Osteocyte (in vitro differentiated cells): ENCODE measurements at regions not wholly inside any gene's neighbourhood (a gene's known extent, or its start where the extent isn't known, plus 50 kb on each side); places are given as distances from the start of the nearest gene placed in this dataset.

ENCODE experiments used
- DNase-seq: peaks from one replicate; pipeline ENCODE4 v3.0.0; 2021; ENCODE audit warnings: mixed read lengths; ENCODE audit not compliant: unreplicated experiment; ENCODE audit errors: extremely low spot score
- H3K27ac Mint-ChIP-seq: one replicate; pipeline ENCODE4 v1.8.0; 2021; ENCODE audit warnings: mild to moderate bottlenecking, mixed read lengths; ENCODE audit not compliant: unreplicated experiment
- H3K27me3 Mint-ChIP-seq: one replicate; pipeline ENCODE4 v1.8.0; 2021; ENCODE audit warnings: mixed read lengths; ENCODE audit not compliant: unreplicated experiment
- H3K36me3 Mint-ChIP-seq: one replicate; pipeline ENCODE4 v1.8.0; 2021; ENCODE audit warnings: mixed read lengths; ENCODE audit not compliant: unreplicated experiment
- H3K4me1 Mint-ChIP-seq: one replicate; pipeline ENCODE4 v1.8.0; 2021; ENCODE audit warnings: mixed read lengths; ENCODE audit not compliant: unreplicated experiment
- H3K4me3 Mint-ChIP-seq: one replicate; pipeline ENCODE4 v1.8.0; 2021; ENCODE audit warnings: mild to moderate bottlenecking, moderate library complexity, mixed read lengths; ENCODE audit not compliant: unreplicated experiment
- H3K9me3 Mint-ChIP-seq: one replicate; pipeline ENCODE4 v1.8.0; 2021; ENCODE audit warnings: mixed read lengths; ENCODE audit not compliant: unreplicated experiment
- TF ChIP-seq, protein P1 (sequence below): fragments of 200-600 bp; sonication (generic); IDR thresholded peaks from 2 replicates; pipeline ENCODE4 v1.5.0; 2021; ENCODE audit warnings: antibody characterized with exemption, mild to moderate bottlenecking, moderate library complexity

- Mint-ChIP-seq H3K9me3 (peaks cover 22% of the 10 kb centered on the region), H3K27me3 (peaks cover 30% of the 10 kb centered on the region), H3K4me3 (no peak overlapping the region), H3K4me1 (no peaks in the 10 kb centered on the region), H3K36me3 (peaks cover 4% of the 10 kb centered on the region), H3K27ac (no peak overlapping the region)
- DNase-seq, result no peak
- TF ChIP-seq, protein P1, sequence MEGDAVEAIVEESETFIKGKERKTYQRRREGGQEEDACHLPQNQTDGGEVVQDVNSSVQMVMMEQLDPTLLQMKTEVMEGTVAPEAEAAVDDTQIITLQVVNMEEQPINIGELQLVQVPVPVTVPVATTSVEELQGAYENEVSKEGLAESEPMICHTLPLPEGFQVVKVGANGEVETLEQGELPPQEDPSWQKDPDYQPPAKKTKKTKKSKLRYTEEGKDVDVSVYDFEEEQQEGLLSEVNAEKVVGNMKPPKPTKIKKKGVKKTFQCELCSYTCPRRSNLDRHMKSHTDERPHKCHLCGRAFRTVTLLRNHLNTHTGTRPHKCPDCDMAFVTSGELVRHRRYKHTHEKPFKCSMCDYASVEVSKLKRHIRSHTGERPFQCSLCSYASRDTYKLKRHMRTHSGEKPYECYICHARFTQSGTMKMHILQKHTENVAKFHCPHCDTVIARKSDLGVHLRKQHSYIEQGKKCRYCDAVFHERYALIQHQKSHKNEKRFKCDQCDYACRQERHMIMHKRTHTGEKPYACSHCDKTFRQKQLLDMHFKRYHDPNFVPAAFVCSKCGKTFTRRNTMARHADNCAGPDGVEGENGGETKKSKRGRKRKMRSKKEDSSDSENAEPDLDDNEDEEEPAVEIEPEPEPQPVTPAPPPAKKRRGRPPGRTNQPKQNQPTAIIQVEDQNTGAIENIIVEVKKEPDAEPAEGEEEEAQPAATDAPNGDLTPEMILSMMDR, result no peak
Observed at GRCh38 chr4:126012691-126013290, 698.0 kb downstream of the FAT4 start.

GRCh38 chr4:126018274-126018673 is 703.5 kb downstream of the FAT4 start:
- peaks cover 4% of the 10 kb centered on the region for H3K36me3 Mint-ChIP-seq
- TF ChIP-seq, protein P1, result no peak
- H3K9me3 Mint-ChIP-seq, result peaks cover 8% of the 10 kb centered on the region
- no peak overlapping the region for H3K4me3 Mint-ChIP-seq
- peaks cover 33% of the 10 kb centered on the region for H3K27me3 Mint-ChIP-seq
- no peak for DNase-seq
- peaks cover 11% of the 10 kb centered on the region for H3K4me1 Mint-ChIP-seq
- no peak overlapping the region for H3K27ac Mint-ChIP-seq

GRCh38 chr4:126023896-126024295 is 709.1 kb downstream of the FAT4 start:
- Mint-ChIP-seq H3K4me3 (no peak overlapping the region), H3K9me3 (peaks cover 3% of the 10 kb centered on the region), H3K27ac (peak overlapping the region; percentile 5), H3K4me1 (peaks cover 43% of the 10 kb centered on the region), H3K27me3 (peaks cover 18% of the 10 kb centered on the region), H3K36me3 (peaks cover 4% of the 10 kb centered on the region)
- TF ChIP-seq, protein P1, result no peak
- no peak for DNase-seq

- no peak for DNase-seq
- no peak overlapping the region for H3K27ac Mint-ChIP-seq
- TF ChIP-seq, protein P1, result no peak
- peaks cover 15% of the 10 kb centered on the region for H3K27me3 Mint-ChIP-seq
- H3K4me1 Mint-ChIP-seq, result peaks cover 46% of the 10 kb centered on the region
- H3K4me3 Mint-ChIP-seq, result no peak overlapping the region
- H3K9me3 Mint-ChIP-seq, result peaks cover 2% of the 10 kb centered on the region
- peaks cover 7% of the 10 kb centered on the region for H3K36me3 Mint-ChIP-seq
Observed at GRCh38 chr4:126027601-126028000, 712.8 kb downstream of the FAT4 start.

DNA sequence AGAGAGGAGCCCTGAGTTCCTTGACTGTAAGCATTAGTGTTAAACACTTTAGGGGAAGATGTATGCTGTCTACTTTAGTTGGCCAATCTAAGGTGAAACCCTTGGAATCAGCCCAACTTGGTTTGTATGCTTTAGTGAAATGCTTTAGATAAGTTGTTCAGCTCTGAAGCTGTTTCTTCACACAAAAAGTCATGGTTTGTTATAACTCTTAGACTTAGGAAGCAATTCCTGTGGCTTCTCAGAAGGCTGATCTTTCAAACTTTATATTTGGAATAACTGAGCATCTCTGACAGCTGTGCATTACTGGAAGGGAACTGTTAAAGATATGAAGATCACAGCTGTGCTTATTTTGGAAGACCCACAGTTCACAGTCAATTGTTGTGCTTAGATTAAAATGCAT is 714.1 kb downstream of the FAT4 start:
- Mint-ChIP-seq H3K27me3 (peaks cover 17% of the 10 kb centered on the region), H3K4me1 (peaks cover 35% of the 10 kb centered on the region), H3K4me3 (no peak overlapping the region), H3K36me3 (peaks cover 7% of the 10 kb centered on the region), H3K9me3 (peaks cover 9% of the 10 kb centered on the region), H3K27ac (peak overlapping the region; percentile 34)
- TF ChIP-seq, protein P1, result no peak
- no peak for DNase-seq
